ENCODE measurements at regions not wholly inside any gene's neighbourhood (a gene's known extent, or its start where the extent isn't known, plus 50 kb on each side); places are given as distances from the start of the nearest gene placed in this dataset.

DNA sequence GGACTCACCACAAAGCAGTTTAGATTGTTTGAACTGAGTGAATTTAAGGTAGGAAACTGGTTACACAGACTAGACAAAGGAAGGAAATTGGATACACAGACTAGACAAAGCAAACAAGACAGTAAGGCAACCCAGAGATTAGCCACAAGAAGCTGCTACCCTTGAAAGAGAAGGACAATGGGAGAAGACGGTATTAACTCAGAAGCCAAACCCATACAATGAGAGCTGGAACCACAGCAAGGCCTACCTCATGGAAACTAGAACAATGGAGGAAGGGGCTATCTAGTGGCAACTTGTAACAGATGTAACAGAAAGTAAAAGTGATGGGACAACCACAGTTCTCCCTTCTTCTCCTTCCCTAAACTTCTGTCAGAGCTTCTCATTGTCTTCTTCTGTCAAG is 410.9 kb upstream of the SPRY2 start:
- TF ChIP-seq, protein P1, sequence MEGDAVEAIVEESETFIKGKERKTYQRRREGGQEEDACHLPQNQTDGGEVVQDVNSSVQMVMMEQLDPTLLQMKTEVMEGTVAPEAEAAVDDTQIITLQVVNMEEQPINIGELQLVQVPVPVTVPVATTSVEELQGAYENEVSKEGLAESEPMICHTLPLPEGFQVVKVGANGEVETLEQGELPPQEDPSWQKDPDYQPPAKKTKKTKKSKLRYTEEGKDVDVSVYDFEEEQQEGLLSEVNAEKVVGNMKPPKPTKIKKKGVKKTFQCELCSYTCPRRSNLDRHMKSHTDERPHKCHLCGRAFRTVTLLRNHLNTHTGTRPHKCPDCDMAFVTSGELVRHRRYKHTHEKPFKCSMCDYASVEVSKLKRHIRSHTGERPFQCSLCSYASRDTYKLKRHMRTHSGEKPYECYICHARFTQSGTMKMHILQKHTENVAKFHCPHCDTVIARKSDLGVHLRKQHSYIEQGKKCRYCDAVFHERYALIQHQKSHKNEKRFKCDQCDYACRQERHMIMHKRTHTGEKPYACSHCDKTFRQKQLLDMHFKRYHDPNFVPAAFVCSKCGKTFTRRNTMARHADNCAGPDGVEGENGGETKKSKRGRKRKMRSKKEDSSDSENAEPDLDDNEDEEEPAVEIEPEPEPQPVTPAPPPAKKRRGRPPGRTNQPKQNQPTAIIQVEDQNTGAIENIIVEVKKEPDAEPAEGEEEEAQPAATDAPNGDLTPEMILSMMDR (IDR thresholded peaks at IDR 0.05), result no peak
- no peak for TF ChIP-seq POLR2A (IDR thresholded peaks at IDR 0.05)
